ENCODE measurements at regions not wholly inside any gene's neighbourhood (a gene's known extent, or its start where the extent isn't known, plus 50 kb on each side); places are given as distances from the start of the nearest gene placed in this dataset.

- peak; percentile 18 for DNase-seq (ENCODE audit: low read depth)
Measured at GRCh38 chr5:67287510-67288268, 91.1 kb upstream of the CD180 start.

GRCh38 chr5:67286006-67286405 is 89.4 kb upstream of the CD180 start:
- DNase-seq (ENCODE audit: low read depth): no peak

GRCh38 chr5:67283988-67284487 is 87.4 kb upstream of the CD180 start:
- DNase-seq (ENCODE audit: low read depth): no peak

- no peak for DNase-seq (ENCODE audit: low read depth)
Measured at GRCh38 chr5:67283275-67283987, 86.8 kb upstream of the CD180 start.

- no peak for DNase-seq (ENCODE audit: low read depth)
Measured at GRCh38 chr5:67281874-67282273, 85.3 kb upstream of the CD180 start.

- DNase-seq (ENCODE audit: low read depth): no peak
Measured at GRCh38 chr5:67273689-67274356, 77.2 kb upstream of the CD180 start.

- no peak for DNase-seq (ENCODE audit: low read depth)
Measured at GRCh38 chr5:67272453-67273130, 76.0 kb upstream of the CD180 start.

- DNase-seq (ENCODE audit: low read depth): peak; percentile 74
Measured at GRCh38 chr5:67268231-67269021, 71.8 kb upstream of the CD180 start.

GRCh38 chr5:67267512-67268216 is 71.1 kb upstream of the CD180 start:
- DNase-seq (ENCODE audit: low read depth): no peak

- no peak for DNase-seq (ENCODE audit: low read depth)
Measured at GRCh38 chr5:67266654-67267350, 70.2 kb upstream of the CD180 start.

GRCh38 chr5:67265951-67266350 is 69.4 kb upstream of the CD180 start:
- no peak for DNase-seq (ENCODE audit: low read depth)

GRCh38 chr5:67263656-67264408 is 67.2 kb upstream of the CD180 start:
- no peak for DNase-seq (ENCODE audit: low read depth)

GRCh38 chr5:67262956-67263355 is 66.4 kb upstream of the CD180 start:
- no peak for DNase-seq (ENCODE audit: low read depth)

GRCh38 chr5:67262206-67262605 is 65.6 kb upstream of the CD180 start:
- no peak for DNase-seq (ENCODE audit: low read depth)

GRCh38 chr5:67259548-67260215 is 63.1 kb upstream of the CD180 start:
- no peak for DNase-seq (ENCODE audit: low read depth)

- no peak for DNase-seq (ENCODE audit: low read depth)
Measured at GRCh38 chr5:67257500-67257899, 60.9 kb upstream of the CD180 start.

GRCh38 chr5:67257077-67257476 is 60.5 kb upstream of the CD180 start:
- no peak for DNase-seq (ENCODE audit: low read depth)

- DNase-seq (ENCODE audit: low read depth): no peak
Measured at GRCh38 chr5:67255881-67256280, 59.3 kb upstream of the CD180 start.
